ENCODE measurements at regions not wholly inside any gene's neighbourhood (a gene's known extent, or its start where the extent isn't known, plus 50 kb on each side); places are given as distances from the start of the nearest gene placed in this dataset.

DNA sequence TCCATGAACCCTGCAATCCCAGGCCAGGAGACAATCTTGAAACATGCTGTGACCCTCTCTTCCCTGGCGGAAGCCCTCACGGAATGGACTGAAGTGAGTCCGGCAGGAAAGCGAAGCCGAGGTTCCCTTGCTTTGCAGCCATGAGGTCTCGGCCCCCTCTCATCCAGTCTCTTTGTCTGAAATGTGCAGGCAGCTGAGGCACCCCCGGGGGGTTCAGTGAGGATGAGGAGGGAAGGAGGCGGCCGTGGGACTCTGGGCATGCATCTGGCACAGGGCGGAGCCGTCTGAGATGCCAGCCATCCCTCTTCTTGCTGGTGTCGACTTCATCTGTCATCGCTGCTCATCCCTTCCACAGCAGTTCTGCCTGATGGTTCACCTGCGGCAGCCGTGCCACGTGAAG is 1485.7 kb downstream of the BRD1 start:
- Histone ChIP-seq H3K36me3 (replicated peaks in 1 of 2) (no peaks in the 10 kb centered on the region), H3K27me3 (peaks cover 5% of the 10 kb centered on the region), H3K27ac (no peak overlapping the region), H3K9me3 (replicated peaks in 1 of 3) (no peaks in the 10 kb centered on the region), H3K4me1 (replicated peaks in 1 of 2) (no peaks in the 10 kb centered on the region), H3K4me3 (no peak overlapping the region)
- intact Hi-C loops (cut with DNase I) = no loop called here
- DNase-seq = no peak
- WGBS, 4 donors = 76 to 80% (median 78%) methylated on average over 14 to 16 of the region's 16 CpGs
- TF ChIP-seq, protein P1, sequence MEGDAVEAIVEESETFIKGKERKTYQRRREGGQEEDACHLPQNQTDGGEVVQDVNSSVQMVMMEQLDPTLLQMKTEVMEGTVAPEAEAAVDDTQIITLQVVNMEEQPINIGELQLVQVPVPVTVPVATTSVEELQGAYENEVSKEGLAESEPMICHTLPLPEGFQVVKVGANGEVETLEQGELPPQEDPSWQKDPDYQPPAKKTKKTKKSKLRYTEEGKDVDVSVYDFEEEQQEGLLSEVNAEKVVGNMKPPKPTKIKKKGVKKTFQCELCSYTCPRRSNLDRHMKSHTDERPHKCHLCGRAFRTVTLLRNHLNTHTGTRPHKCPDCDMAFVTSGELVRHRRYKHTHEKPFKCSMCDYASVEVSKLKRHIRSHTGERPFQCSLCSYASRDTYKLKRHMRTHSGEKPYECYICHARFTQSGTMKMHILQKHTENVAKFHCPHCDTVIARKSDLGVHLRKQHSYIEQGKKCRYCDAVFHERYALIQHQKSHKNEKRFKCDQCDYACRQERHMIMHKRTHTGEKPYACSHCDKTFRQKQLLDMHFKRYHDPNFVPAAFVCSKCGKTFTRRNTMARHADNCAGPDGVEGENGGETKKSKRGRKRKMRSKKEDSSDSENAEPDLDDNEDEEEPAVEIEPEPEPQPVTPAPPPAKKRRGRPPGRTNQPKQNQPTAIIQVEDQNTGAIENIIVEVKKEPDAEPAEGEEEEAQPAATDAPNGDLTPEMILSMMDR (IDR thresholded peaks at IDR 0.05) = no peak
- TF ChIP-seq POLR2A (IDR thresholded peaks at IDR 0.05) = no peak

DNA sequence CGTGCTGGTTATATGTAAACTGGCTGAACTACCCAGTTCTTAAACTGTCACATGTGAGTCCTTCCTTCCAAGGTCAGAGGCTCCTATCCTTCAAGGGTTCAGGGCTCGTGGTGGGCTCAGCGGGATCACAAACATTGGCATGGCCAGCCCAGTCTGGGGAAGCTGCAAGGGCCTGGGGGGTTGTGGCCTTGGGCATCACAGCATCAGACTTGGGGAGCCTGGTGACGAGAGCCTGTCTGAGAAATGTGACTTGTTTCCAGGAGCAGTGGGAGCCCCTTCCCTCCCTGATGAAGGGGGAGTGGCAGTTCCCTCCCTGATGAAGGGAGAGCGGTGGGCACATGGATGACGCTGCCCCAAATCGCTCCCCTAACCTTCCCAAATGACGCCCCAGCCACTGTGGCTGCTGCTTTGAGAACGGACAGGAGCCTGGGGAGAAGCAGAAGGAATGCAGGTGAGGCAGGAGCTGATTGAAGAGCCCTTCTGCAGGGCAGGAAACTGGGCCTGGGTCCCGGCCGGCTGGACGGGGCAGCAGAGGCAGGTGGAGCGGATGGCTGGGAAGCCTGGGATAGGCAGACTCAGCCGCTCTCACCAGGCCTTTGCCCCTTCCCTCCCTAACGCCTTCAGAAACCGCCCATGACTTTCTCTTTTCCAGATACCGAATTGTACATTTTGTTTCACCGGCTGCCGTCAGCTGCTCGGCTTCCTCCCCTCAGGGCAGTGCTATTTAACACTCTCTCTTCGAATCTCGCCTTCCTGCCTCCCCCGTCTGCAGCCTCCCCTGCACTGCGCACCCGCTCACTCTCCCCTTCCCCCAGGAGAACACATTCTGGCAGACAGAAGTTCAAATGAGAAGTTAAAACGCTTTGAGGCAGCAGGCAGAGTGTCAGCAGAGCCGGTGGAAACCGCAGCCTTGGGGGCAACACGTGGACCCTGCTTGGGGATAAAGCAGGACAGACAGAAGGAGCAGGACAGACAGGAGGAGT is 1486.7 kb downstream of the BRD1 start:
- no peak for DNase-seq

DNA sequence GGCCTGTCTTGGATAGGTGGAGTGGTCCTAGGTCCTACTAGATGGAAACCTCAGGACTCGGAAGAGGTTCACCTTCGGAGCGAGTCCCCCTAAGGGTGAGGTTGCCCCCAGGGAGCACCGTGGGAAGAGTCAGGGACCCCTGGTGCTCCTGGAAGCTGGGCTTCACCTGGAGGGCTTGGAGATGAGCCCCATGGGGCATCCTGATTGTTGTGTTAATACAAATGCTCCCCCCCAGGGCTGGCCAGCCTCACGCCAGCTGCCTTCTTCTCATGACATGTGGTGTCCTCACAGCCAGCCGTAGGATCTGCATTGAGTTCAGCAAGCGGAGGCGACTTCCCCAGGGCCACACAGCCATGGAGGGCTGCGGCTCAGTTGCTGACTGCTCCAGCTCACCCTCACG is 1487.5 kb downstream of the BRD1 start:
- intact Hi-C loops (cut with DNase I) = no loop called here
- 74 to 88% (median 83%) methylated on average over 4 to 10 of the region's 10 CpGs for WGBS, 4 donors

More for the DNA sequence above, 1486.7 kb downstream of the BRD1 start:
- H3K4me1 ChIP-seq (replicated peaks in 1 of 2) = no peaks in the 10 kb centered on the region
- H3K27me3 ChIP-seq = peaks cover 11% of the 10 kb centered on the region
- no peaks in the 10 kb centered on the region for H3K9me3 ChIP-seq (replicated peaks in 1 of 3)
- 30 to 34% (median 31%) methylated on average over 21 to 29 of the region's 29 CpGs for WGBS, 4 donors
- TF ChIP-seq POLR2A (IDR thresholded peaks at IDR 0.05) = no peak
- TF ChIP-seq, protein P1 (IDR thresholded peaks at IDR 0.05) = no peak
- intact Hi-C loops (cut with DNase I) = no loop called here
- no peak overlapping the region for H3K4me3 ChIP-seq
- H3K36me3 ChIP-seq (replicated peaks in 1 of 2) = no peaks in the 10 kb centered on the region
- H3K27ac ChIP-seq = no peak overlapping the region

More for the DNA sequence above, 1487.5 kb downstream of the BRD1 start:
- no peak for DNase-seq
- Histone ChIP-seq H3K4me3 (no peak overlapping the region), H3K9me3 (replicated peaks in 1 of 3) (no peaks in the 10 kb centered on the region), H3K27ac (no peak overlapping the region), H3K36me3 (replicated peaks in 1 of 2) (no peaks in the 10 kb centered on the region), H3K27me3 (peaks cover 11% of the 10 kb centered on the region), H3K4me1 (replicated peaks in 1 of 2) (no peaks in the 10 kb centered on the region)
- TF ChIP-seq POLR2A (IDR thresholded peaks at IDR 0.05) = no peak
- TF ChIP-seq, protein P1 (IDR thresholded peaks at IDR 0.05) = no peak

Measured in adrenal gland (tissue), 9 donors.